MCF 10A (cell line): ENCODE measurements at regions not wholly inside any gene's neighbourhood (a gene's known extent, or its start where the extent isn't known, plus 50 kb on each side); places are given as distances from the start of the nearest gene placed in this dataset.

ENCODE experiments used
- BruUV-seq: library from RNA; stranded (reverse); fragments of 400-500 nt; replicated peaks from 2 replicates; lab custom pipeline; 2021; lab: Mats Ljungman, UMichigan
- CTCF ChIA-PET: fragments of 300-600 bp; sonication (Branson Sonifier 250); formaldehyde crosslinking; extraction: SDS; loops from one replicate; lab custom pipeline; 2021; ENCODE audit warnings: antibody characterized with exemption, inconsistent platforms; lab: Yijun Ruan, JAX
- POLR2A ChIA-PET: fragments of 300-600, 350-650 bp; sonication (Branson Sonifier 250); formaldehyde crosslinking; extraction: SDS; loops from one replicate; lab custom pipeline; 2020; ENCODE audit warnings: antibody characterized with exemption, inconsistent platforms; lab: Yijun Ruan, JAX
- DNase-seq: peaks from one replicate; pipeline ENCODE4 v3.0.0-alpha.2; 2018; ENCODE audit not compliant: unreplicated experiment
- H3K27ac Mint-ChIP-seq: one replicate; pipeline ENCODE4 v1.8.0; 2022; ENCODE audit warnings: mild to moderate bottlenecking, low read depth, mixed read lengths; ENCODE audit not compliant: unreplicated experiment
- H3K27me3 Mint-ChIP-seq: one replicate; pipeline ENCODE4 v1.8.0; 2022; ENCODE audit warnings: mixed read lengths; ENCODE audit not compliant: insufficient read depth, unreplicated experiment
- H3K36me3 Mint-ChIP-seq: one replicate; pipeline ENCODE4 v1.8.0; 2022; ENCODE audit warnings: mild to moderate bottlenecking, moderate library complexity, mixed read lengths; ENCODE audit not compliant: insufficient read depth, unreplicated experiment
- H3K4me1 Mint-ChIP-seq: one replicate; pipeline ENCODE4 v1.8.0; 2022; ENCODE audit warnings: mixed read lengths; ENCODE audit not compliant: insufficient read depth, unreplicated experiment
- H3K4me3 Mint-ChIP-seq: one replicate; pipeline ENCODE4 v1.8.0; 2022; ENCODE audit warnings: mild to moderate bottlenecking, moderate library complexity, mixed read lengths; ENCODE audit not compliant: unreplicated experiment
- H3K9me3 Mint-ChIP-seq: one replicate; pipeline ENCODE4 v1.8.0; 2022; ENCODE audit warnings: mixed read lengths; ENCODE audit not compliant: unreplicated experiment
- intact Hi-C: fragments of 100-400 bp; cut with micrococcal nuclease; formaldehyde crosslinking; loops from 2 replicates; pipeline ENCODE4 v1.14.1; 2022
- TF ChIP-seq, protein P1 (sequence below): fragments of 200-600 bp; IDR thresholded peaks from one replicate; pipeline ENCODE4 v1.8.0; 2022; ENCODE audit warnings: antibody characterized with exemption, mild to moderate bottlenecking; ENCODE audit not compliant: unreplicated experiment

DNA sequence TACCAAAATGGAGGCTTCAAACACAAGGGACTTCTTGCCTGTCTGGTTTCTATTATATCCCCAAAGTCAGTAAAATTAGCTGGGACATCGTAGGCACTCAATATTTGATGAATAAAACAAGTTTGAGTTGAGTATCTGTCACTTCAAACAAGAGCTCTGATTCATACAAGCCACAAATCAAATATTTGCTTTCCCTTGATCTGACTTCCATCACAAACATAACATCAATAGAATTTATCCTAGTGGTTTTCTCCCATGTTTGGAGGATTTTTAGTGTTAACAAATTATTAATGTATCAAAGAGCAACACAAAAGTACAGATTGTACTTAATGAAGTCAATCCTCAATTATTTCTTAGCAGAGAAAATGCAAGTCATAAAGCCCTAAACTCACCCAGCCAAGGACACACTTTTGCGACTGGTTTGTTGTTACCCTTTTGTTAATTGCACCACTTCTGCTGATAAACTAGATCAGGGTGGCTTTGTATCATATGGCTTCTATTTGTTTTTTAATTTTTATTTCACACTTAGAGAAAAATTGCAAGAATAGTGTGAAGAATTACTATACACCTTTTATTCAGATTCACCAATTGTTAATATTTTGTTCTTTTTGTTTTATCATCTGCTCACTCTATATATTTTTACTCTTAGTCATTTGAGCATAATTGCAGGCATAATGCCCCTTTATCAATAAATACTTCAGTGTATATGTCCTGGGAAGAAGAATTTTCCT lies 117.4 kb upstream of the PRDM1 start:
- H3K4me3 Mint-ChIP-seq = no peak overlapping the region
- no peaks in the 10 kb centered on the region for H3K4me1 Mint-ChIP-seq
- TF ChIP-seq, protein P1, sequence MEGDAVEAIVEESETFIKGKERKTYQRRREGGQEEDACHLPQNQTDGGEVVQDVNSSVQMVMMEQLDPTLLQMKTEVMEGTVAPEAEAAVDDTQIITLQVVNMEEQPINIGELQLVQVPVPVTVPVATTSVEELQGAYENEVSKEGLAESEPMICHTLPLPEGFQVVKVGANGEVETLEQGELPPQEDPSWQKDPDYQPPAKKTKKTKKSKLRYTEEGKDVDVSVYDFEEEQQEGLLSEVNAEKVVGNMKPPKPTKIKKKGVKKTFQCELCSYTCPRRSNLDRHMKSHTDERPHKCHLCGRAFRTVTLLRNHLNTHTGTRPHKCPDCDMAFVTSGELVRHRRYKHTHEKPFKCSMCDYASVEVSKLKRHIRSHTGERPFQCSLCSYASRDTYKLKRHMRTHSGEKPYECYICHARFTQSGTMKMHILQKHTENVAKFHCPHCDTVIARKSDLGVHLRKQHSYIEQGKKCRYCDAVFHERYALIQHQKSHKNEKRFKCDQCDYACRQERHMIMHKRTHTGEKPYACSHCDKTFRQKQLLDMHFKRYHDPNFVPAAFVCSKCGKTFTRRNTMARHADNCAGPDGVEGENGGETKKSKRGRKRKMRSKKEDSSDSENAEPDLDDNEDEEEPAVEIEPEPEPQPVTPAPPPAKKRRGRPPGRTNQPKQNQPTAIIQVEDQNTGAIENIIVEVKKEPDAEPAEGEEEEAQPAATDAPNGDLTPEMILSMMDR = no peak
- DNase-seq = no peak
- no peak overlapping the region for H3K27ac Mint-ChIP-seq
- no TSS peak for BruUV-seq
- no peaks in the 10 kb centered on the region for H3K36me3 Mint-ChIP-seq
- peaks cover 30% of the 10 kb centered on the region for H3K9me3 Mint-ChIP-seq
- ChIA-PET POLR2A (interaction anchor here (0.6 kb wide), 1 partner anchor 379 kb away, joined by 3 read pairs; no protein-coding TSS in a partner anchor), CTCF (interaction anchor here (0.6 kb wide), 2 partner anchors 20 to 21 kb away, joined by 3 read pairs; no protein-coding TSS in a partner anchor)
- no peaks in the 10 kb centered on the region for H3K27me3 Mint-ChIP-seq
- intact Hi-C loops = no loop called here

DNA sequence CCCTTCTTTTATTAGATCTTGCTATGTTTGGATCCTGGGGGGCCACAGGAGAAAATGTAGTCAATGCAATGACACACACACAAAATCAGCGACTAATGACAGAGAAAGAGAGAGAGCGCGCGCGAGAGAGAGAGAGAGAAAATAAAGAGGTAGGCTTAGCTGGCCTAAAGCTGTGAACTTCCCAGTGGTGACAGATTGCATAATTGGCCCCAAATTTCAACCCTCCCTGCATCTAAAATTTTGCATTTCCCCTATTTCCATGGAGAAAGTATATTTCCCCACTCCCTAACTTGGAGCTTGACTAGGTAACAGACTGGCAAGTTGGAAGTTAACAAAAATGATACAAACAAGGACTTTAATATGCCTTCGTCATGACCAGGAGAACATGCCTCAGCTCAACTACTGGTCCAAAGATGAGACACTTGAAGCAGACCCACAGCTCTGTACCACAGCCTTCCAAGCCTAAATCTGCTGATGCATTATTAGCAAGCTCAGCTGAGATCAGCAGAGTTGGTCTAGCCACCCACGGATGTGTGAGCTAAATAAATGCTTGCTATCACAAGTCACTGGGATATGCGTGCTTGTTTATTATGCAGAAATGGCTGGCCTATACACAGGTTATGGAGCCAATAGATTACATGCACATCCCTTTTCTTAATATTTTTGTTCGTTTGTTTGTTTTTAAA lies 118.1 kb upstream of the PRDM1 start:
- TF ChIP-seq, protein P1 = no peak
- Mint-ChIP-seq H3K4me1 (no peaks in the 10 kb centered on the region), H3K9me3 (peaks cover 23% of the 10 kb centered on the region), H3K36me3 (no peaks in the 10 kb centered on the region), H3K27ac (no peak overlapping the region), H3K4me3 (no peak overlapping the region), H3K27me3 (no peaks in the 10 kb centered on the region)
- POLR2A ChIA-PET = interaction anchor here (0.6 to 1.0 kb wide), 3 partner anchors 27 to 378 kb away, joined by 3 read pairs; no protein-coding TSS in a partner anchor
- intact Hi-C loops = no loop called here
- DNase-seq = no peak
- CTCF ChIA-PET = interaction anchor here (0.6 kb wide), 1 partner anchor 22 kb away, joined by 3 read pairs; no protein-coding TSS in a partner anchor
- BruUV-seq = no TSS peak

DNA sequence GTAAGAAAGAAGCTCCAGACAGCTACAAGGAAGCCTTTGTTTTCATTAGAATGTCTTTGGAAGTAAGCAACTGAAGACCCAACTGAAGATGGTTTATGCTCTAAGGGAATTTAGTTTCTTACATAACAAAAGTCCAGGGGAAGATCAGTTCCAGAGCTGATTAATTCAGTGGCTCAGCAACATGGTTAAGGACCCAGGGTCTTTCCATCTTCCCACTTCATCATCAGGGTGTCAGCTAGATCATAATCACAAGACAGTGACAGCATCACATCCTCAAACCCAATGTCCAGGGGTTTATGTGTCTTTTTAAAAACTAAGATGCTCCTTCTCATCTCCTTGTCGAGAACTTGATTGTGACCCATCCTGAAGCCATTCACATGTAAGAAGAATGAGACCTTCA lies 119.7 kb upstream of the PRDM1 start:
- intact Hi-C loops = no loop called here
- Mint-ChIP-seq H3K27me3 (no peaks in the 10 kb centered on the region), H3K27ac (no peak overlapping the region), H3K9me3 (peaks cover 19% of the 10 kb centered on the region), H3K4me1 (no peaks in the 10 kb centered on the region), H3K4me3 (no peak overlapping the region), H3K36me3 (no peaks in the 10 kb centered on the region)
- ChIA-PET CTCF (no interaction called here), POLR2A (interaction anchor here (0.6 to 0.9 kb wide), 2 partner anchors 9 to 97 kb away, joined by 3 read pairs; no protein-coding TSS in a partner anchor)
- BruUV-seq = no TSS peak
- DNase-seq = no peak
- TF ChIP-seq, protein P1 = no peak
